GM12892 (cell line): ENCODE measurements at regions not wholly inside any gene's neighbourhood (a gene's known extent, or its start where the extent isn't known, plus 50 kb on each side); places are given as distances from the start of the nearest gene placed in this dataset.

Source experiments
- POLR2A ChIP-seq: IDR thresholded peaks from 2 replicates; pipeline ENCODE4 v1.6.1; 2011; ENCODE audit warnings: low read depth, low read length, control low read depth
- POLR2AphosphoS5 ChIP-seq: IDR thresholded peaks from 2 replicates; pipeline ENCODE4 v1.6.1; 2011; ENCODE audit warnings: low read depth, low read length, control low read depth
- TAF1 ChIP-seq: IDR thresholded peaks from 2 replicates; pipeline ENCODE4 v1.6.1; 2011; ENCODE audit warnings: low read depth, mild to moderate bottlenecking, control low read depth, low read length, borderline replicate concordance

- TF ChIP-seq POLR2AphosphoS5, result no peak
- no peak for TF ChIP-seq TAF1
- TF ChIP-seq POLR2A, result no peak
Observed at GRCh38 chr1:8218351-8219092, 99.4 kb upstream of the SLC45A1 start.
